ENCODE measurements at regions not wholly inside any gene's neighbourhood (a gene's known extent, or its start where the extent isn't known, plus 50 kb on each side); places are given as distances from the start of the nearest gene placed in this dataset.
"Not testable (repeated sequence)": the region's sequence is repeated elsewhere in the genome, so short reads cannot be mapped to it uniquely, and the experiment has no call there.

DNA sequence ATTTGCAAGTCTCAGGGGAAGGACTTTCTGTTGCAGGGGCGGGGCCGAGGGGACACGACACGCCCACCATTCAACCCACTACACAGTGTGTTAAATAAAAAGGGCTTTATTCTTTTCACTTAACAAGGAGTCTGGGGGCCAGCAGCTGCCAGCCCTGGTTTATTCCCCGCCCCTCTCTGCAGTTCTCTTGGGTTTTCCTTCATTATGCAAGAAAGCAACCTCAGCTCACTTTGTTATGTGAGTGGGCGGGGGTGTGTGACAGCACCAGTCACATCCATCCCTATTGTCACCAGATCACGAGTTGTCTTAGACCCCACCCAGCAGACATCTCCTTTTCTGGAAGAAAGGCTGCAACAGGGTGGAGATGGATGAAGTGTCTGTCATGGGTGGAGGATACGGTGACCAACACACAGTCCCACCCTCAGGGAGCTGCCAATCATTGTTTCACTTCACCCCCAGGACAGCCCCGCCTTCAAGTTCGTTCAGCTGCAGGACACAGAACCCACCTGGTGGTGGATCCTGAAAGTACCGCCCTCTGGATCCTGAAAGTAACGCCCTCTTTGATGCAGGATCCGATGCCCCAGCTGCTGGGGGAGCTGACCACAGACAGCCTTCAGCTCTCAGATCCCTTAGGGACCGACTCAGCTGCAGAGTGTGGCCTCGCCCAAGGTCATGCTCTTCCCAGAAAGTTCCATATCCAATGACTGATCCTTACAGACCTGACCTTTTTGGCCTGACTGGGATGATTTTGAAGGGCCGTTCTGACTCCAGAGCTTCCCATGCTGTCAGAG is 79.6 kb downstream of the SMIM20 start:
- Histone ChIP-seq H3K9me3 (no peaks in the 10 kb centered on the region), H3K27me3 (replicated peaks; ENCODE audit: control insufficient read depth, insufficient read depth, low read length) (no peaks in the 10 kb centered on the region), H3K4me1 (no peaks in the 10 kb centered on the region), H3K36me3 (ENCODE audit: control insufficient read depth, insufficient read depth, low read length) (no peaks in the 10 kb centered on the region), H3K4me3 (ENCODE audit: low read depth, low read length) (no peak overlapping the region)
- Mint-ChIP-seq H3K36me3 (ENCODE audit: insufficient read depth, unreplicated experiment) (no peaks in the 10 kb centered on the region), H3K4me1 (ENCODE audit: low read depth, unreplicated experiment) (no peaks in the 10 kb centered on the region), H3K4me3 (ENCODE audit: unreplicated experiment) (no peak overlapping the region), H3K9me3 (ENCODE audit: unreplicated experiment) (no peaks in the 10 kb centered on the region), H3K27me3 (ENCODE audit: insufficient read depth, unreplicated experiment) (no peaks in the 10 kb centered on the region), H3K27ac (ENCODE audit: unreplicated experiment) (no peak overlapping the region)
- intact Hi-C loops (cut with micrococcal nuclease; ENCODE audit: unreplicated experiment), result no loop called here
- ChIA-PET POLR2A (no interaction called here), CTCF (interaction anchor here (0.5 to 0.6 kb wide), 3 partner anchors 23 to 191 kb away, joined by 3 to 4 read pairs (median 3); no protein-coding TSS in a partner anchor)
- TF ChIP-seq, protein P1, sequence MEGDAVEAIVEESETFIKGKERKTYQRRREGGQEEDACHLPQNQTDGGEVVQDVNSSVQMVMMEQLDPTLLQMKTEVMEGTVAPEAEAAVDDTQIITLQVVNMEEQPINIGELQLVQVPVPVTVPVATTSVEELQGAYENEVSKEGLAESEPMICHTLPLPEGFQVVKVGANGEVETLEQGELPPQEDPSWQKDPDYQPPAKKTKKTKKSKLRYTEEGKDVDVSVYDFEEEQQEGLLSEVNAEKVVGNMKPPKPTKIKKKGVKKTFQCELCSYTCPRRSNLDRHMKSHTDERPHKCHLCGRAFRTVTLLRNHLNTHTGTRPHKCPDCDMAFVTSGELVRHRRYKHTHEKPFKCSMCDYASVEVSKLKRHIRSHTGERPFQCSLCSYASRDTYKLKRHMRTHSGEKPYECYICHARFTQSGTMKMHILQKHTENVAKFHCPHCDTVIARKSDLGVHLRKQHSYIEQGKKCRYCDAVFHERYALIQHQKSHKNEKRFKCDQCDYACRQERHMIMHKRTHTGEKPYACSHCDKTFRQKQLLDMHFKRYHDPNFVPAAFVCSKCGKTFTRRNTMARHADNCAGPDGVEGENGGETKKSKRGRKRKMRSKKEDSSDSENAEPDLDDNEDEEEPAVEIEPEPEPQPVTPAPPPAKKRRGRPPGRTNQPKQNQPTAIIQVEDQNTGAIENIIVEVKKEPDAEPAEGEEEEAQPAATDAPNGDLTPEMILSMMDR (IDR thresholded peaks at IDR 0.05; ENCODE audit: insufficient read depth in 1 of 2, low read depth in 1 of 2, low read length in 1 of 2, severe bottlenecking in 1 of 2, unreplicated experiment in 1 of 2), result peak in 1 of 2 experiments; percentile 43
- peak in 1 of 2 experiments; percentile 42 for DNase-seq
- no TSS peak for BruUV-seq (replicated peaks)

DNA sequence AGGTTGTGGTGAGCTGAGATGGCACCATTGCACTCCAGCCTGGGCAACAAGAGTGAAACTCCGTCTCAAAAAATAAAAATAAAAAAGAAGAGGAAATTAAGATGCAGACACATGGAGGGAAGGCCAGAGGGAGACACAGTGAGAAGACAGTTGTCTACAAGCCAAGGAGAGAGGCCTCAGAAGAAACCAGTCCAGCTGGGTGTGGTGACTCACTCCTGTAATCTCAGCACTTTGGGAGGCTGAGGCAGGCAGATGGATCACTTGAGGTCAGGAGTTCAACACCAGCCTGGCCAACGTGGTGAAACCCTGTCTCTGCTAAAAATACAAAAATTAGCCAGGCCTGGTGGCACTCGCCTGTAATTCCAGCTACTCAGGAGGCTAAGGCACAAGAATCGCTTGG is 80.6 kb downstream of the SMIM20 start:
- H3K4me1 Mint-ChIP-seq (ENCODE audit: low read depth, unreplicated experiment); DNase-seq; H3K4me3 Mint-ChIP-seq (ENCODE audit: unreplicated experiment); H3K9me3 Mint-ChIP-seq (ENCODE audit: unreplicated experiment); H3K4me3 ChIP-seq (ENCODE audit: low read depth, low read length); CTCF ChIA-PET; H3K36me3 Mint-ChIP-seq (ENCODE audit: insufficient read depth, unreplicated experiment); H3K27ac Mint-ChIP-seq (ENCODE audit: unreplicated experiment); POLR2A ChIA-PET; BruUV-seq (replicated peaks); intact Hi-C loops (cut with micrococcal nuclease; ENCODE audit: unreplicated experiment); H3K27me3 Mint-ChIP-seq (ENCODE audit: insufficient read depth, unreplicated experiment); H3K9me3 ChIP-seq; H3K27me3 ChIP-seq (replicated peaks; ENCODE audit: control insufficient read depth, insufficient read depth, low read length); H3K4me1 ChIP-seq; H3K36me3 ChIP-seq (ENCODE audit: control insufficient read depth, insufficient read depth, low read length): not testable (repeated sequence)

DNA sequence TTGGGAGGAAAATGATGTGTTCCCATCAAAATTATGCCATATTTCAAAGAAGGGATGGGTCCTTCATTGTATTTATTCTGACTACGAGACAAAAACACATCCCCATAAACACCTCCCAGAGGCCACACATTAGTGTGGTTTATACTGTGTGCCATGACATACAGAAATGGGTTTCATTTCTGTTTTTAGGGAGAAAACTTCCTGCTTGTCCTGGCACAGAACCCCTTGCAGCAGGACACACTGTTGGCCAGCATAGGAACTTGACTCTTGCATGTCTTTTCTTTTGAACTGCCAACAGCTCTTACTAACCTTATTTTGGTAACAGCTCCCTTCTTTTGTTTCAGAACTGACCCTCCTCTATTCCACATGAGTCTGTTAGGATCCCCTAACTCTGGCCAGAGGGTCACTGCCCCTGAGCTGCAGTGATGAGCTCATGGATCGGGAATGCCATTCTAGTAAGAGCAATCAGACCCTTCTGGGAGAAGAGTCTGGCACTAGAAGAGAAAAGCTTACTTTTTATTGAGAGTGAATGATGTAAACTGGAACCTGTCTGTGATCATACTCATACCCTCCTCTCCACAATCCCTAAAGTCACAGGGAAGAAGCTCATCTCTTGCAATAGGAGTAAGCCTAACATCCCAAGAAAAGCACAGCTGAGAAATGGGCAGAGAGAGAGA is 86.4 kb downstream of the SMIM20 start:
- H3K27me3 Mint-ChIP-seq (ENCODE audit: insufficient read depth, unreplicated experiment), result no peaks in the 10 kb centered on the region
- Histone ChIP-seq H3K36me3 (ENCODE audit: control insufficient read depth, insufficient read depth, low read length) (no peaks in the 10 kb centered on the region), H3K4me3 (ENCODE audit: low read depth, low read length) (no peak overlapping the region), H3K9me3 (peaks cover 4% of the 10 kb centered on the region; the same call in 1 of the 2 replicates), H3K4me1 (no peaks in the 10 kb centered on the region), H3K27me3 (replicated peaks; ENCODE audit: control insufficient read depth, insufficient read depth, low read length) (no peaks in the 10 kb centered on the region)
- ChIA-PET CTCF (no interaction called here), POLR2A (no interaction called here)
- DNase-seq, result no peak
- H3K36me3 Mint-ChIP-seq (ENCODE audit: insufficient read depth, unreplicated experiment), result no peaks in the 10 kb centered on the region
- TF ChIP-seq, protein P1 (IDR thresholded peaks at IDR 0.05; ENCODE audit: insufficient read depth in 1 of 2, low read depth in 1 of 2, low read length in 1 of 2, severe bottlenecking in 1 of 2, unreplicated experiment in 1 of 2), result no peak
- BruUV-seq (replicated peaks), result no TSS peak
- H3K4me1 Mint-ChIP-seq (ENCODE audit: low read depth, unreplicated experiment), result no peaks in the 10 kb centered on the region
- no peak overlapping the region for H3K4me3 Mint-ChIP-seq (ENCODE audit: unreplicated experiment)
- H3K27ac Mint-ChIP-seq (ENCODE audit: unreplicated experiment), result no peak overlapping the region
- intact Hi-C loops (cut with micrococcal nuclease; ENCODE audit: unreplicated experiment), result no loop called here
- peaks cover 12% of the 10 kb centered on the region for H3K9me3 Mint-ChIP-seq (ENCODE audit: unreplicated experiment)
